ENCODE measurements at regions not wholly inside any gene's neighbourhood (a gene's known extent, or its start where the extent isn't known, plus 50 kb on each side); places are given as distances from the start of the nearest gene placed in this dataset.
A peak's percentile ranks its signal among the peaks of the same experiment; 100 is the strongest.

DNA sequence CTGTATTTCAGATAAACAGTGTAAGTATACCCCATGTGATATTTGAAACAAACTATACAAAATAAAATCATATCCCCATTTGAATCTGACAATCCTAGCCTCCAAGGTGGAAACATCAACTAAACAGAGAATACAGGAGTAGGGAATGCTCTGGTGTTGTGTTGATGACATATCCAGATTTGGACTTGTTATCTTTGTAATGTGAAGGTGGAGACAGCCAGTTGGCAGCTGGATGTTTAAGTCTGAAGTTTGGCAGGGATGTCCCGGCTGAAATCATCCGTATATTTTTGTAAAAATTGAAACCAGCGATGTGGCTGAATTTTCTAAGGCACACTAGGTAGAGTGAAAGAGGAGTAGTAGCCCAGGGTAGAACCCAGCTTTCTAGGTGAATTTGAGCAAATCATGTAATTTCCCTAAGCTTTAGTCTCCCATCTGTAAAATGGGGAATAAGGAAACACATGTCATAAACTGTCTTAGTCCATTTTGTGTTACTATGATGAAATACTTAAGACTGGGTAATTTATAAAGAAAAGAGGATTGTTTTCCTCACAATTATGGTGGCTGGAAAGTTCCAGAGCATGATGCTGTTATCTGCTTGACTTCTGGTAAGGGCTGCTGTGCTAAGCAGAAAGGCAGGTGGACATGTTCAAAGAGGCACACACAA, 246.6 kb upstream of the APCDD1 start:
- H3K79me2 ChIP-seq (ENCODE audit: insufficient read depth, low read length) = no peaks in the 10 kb centered on the region
- H3K4me1 ChIP-seq (ENCODE audit: insufficient read depth, low read length) = no peaks in the 10 kb centered on the region
- TF ChIP-seq, protein P1, sequence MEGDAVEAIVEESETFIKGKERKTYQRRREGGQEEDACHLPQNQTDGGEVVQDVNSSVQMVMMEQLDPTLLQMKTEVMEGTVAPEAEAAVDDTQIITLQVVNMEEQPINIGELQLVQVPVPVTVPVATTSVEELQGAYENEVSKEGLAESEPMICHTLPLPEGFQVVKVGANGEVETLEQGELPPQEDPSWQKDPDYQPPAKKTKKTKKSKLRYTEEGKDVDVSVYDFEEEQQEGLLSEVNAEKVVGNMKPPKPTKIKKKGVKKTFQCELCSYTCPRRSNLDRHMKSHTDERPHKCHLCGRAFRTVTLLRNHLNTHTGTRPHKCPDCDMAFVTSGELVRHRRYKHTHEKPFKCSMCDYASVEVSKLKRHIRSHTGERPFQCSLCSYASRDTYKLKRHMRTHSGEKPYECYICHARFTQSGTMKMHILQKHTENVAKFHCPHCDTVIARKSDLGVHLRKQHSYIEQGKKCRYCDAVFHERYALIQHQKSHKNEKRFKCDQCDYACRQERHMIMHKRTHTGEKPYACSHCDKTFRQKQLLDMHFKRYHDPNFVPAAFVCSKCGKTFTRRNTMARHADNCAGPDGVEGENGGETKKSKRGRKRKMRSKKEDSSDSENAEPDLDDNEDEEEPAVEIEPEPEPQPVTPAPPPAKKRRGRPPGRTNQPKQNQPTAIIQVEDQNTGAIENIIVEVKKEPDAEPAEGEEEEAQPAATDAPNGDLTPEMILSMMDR (IDR thresholded peaks at IDR 0.05; ENCODE audit: extremely low read depth, low read depth, low read length) = no peak
- no peak overlapping the region for H3K4me2 ChIP-seq (ENCODE audit: insufficient read depth, low read length)
- no peak for DNase-seq (ENCODE audit: insufficient read length, low spot score, missing footprints)
- no peaks in the 10 kb centered on the region for H3K9me3 ChIP-seq (ENCODE audit: low read depth, low read length)
- no peak overlapping the region for H3K27ac ChIP-seq (ENCODE audit: low read depth, low read length)
- H2AFZ ChIP-seq (ENCODE audit: low read length) = no peak overlapping the region
- H3K36me3 ChIP-seq (ENCODE audit: insufficient read depth, low read length) = no peaks in the 10 kb centered on the region
- H4K20me1 ChIP-seq (ENCODE audit: insufficient read depth, low read length) = no peaks in the 10 kb centered on the region
- H3K27me3 ChIP-seq (ENCODE audit: insufficient read depth, low read length) = peaks cover 5% of the 10 kb centered on the region
- H3K4me3 ChIP-seq (ENCODE audit: insufficient read depth, low read length) = no peak overlapping the region

DNA sequence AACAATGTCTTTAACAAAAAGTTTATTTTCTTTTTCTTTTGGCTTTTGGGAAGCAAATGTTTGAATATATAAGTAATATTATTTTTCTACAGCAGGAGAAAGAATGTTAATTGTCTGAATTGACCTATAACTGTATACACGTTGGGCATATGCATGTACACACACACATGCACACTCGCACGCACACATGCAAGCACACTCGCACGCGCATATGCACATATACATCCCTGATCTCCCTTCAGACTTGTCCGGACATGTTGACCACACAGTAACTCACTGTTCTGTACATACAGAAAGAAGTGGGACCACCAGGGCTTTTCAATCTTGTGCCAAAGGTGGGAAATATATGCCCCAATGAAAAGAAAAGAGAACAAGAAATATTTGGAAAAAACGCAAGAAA, 245.1 kb upstream of the APCDD1 start:
- no peaks in the 10 kb centered on the region for H4K20me1 ChIP-seq (ENCODE audit: insufficient read depth, low read length)
- no peaks in the 10 kb centered on the region for H3K79me2 ChIP-seq (ENCODE audit: insufficient read depth, low read length)
- TF ChIP-seq, protein P1 (IDR thresholded peaks at IDR 0.05; ENCODE audit: extremely low read depth, low read depth, low read length) = no peak
- H3K27ac ChIP-seq (ENCODE audit: low read depth, low read length) = no peak overlapping the region
- H3K36me3 ChIP-seq (ENCODE audit: insufficient read depth, low read length) = no peaks in the 10 kb centered on the region
- no peaks in the 10 kb centered on the region for H3K9me3 ChIP-seq (ENCODE audit: low read depth, low read length)
- H3K4me1 ChIP-seq (ENCODE audit: insufficient read depth, low read length) = no peaks in the 10 kb centered on the region
- no peak overlapping the region for H2AFZ ChIP-seq (ENCODE audit: low read length)
- H3K4me3 ChIP-seq (ENCODE audit: insufficient read depth, low read length) = no peak overlapping the region
- peaks cover 5% of the 10 kb centered on the region for H3K27me3 ChIP-seq (ENCODE audit: insufficient read depth, low read length)
- no peak for DNase-seq (ENCODE audit: insufficient read length, low spot score, missing footprints)
- no peak overlapping the region for H3K4me2 ChIP-seq (ENCODE audit: insufficient read depth, low read length)

DNA sequence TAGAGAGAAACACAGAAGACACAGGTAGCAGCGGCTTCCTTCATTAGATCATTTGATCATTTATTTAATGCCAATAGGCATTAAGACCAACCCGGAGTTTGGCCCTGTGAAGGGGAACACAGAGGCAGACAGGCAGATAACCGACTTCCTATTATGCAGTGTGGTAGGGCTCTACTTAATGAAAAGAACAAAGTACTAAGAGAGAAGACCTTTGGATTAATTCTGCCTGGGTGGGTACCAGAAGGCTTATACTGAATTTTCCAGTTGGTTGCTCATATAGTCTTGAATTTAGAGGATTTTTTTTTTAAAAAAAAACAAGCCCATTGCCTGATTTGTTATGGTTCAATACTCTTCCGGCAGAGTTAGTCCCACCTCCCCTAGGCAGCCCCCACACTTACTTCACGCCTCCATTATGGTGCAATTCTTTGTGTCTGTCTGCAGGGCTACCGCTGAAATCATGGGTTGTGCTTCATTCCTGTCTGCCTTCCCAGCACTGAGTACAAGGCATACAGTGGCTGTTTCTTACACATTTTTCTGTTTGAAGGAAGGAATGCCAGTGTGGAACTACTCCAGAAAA, 244.3 kb upstream of the APCDD1 start:
- Histone ChIP-seq H3K4me1 (ENCODE audit: insufficient read depth, low read length) (no peaks in the 10 kb centered on the region), H3K4me3 (ENCODE audit: insufficient read depth, low read length) (no peak overlapping the region), H3K27ac (ENCODE audit: low read depth, low read length) (no peak overlapping the region), H3K9me3 (ENCODE audit: low read depth, low read length) (no peaks in the 10 kb centered on the region), H3K36me3 (ENCODE audit: insufficient read depth, low read length) (no peaks in the 10 kb centered on the region), H3K27me3 (ENCODE audit: insufficient read depth, low read length) (peaks cover under 1% of the 10 kb centered on the region), H3K79me2 (ENCODE audit: insufficient read depth, low read length) (no peaks in the 10 kb centered on the region), H2AFZ (ENCODE audit: low read length) (no peak overlapping the region), H4K20me1 (ENCODE audit: insufficient read depth, low read length) (no peaks in the 10 kb centered on the region), H3K4me2 (ENCODE audit: insufficient read depth, low read length) (no peak overlapping the region)
- no peak for DNase-seq (ENCODE audit: insufficient read length, low spot score, missing footprints)
- TF ChIP-seq, protein P1 (IDR thresholded peaks at IDR 0.05; ENCODE audit: extremely low read depth, low read depth, low read length) = no peak

DNA sequence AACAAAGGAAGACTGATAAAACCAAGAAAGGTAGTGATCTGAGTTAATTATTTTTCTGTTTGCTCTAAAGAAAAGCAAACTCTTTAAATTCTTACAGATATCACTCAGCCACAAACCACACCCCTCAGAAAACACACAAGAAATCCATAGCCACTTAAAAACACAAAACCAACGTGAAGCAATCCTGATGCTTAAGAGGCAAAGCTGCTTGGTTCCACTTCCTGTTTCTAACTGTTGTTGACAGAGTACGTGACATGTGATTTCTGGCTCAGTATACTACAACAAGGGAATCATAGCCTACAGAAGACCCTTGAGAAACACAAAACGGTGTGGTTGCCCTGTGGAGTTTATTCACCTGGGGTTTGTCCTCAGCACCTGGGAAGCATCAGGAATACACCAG, 240.9 kb upstream of the APCDD1 start:
- H3K27ac ChIP-seq (ENCODE audit: low read depth, low read length) = no peak overlapping the region
- H3K9me3 ChIP-seq (ENCODE audit: low read depth, low read length) = no peaks in the 10 kb centered on the region
- no peaks in the 10 kb centered on the region for H4K20me1 ChIP-seq (ENCODE audit: insufficient read depth, low read length)
- H3K79me2 ChIP-seq (ENCODE audit: insufficient read depth, low read length) = no peaks in the 10 kb centered on the region
- peaks cover 4% of the 10 kb centered on the region for H3K27me3 ChIP-seq (ENCODE audit: insufficient read depth, low read length)
- peak overlapping the region; percentile 37 for H2AFZ ChIP-seq (ENCODE audit: low read length)
- DNase-seq (ENCODE audit: insufficient read length, low spot score, missing footprints) = no peak
- no peak overlapping the region for H3K4me2 ChIP-seq (ENCODE audit: insufficient read depth, low read length)
- no peak overlapping the region for H3K4me3 ChIP-seq (ENCODE audit: insufficient read depth, low read length)
- TF ChIP-seq, protein P1 (IDR thresholded peaks at IDR 0.05; ENCODE audit: extremely low read depth, low read depth, low read length) = no peak
- H3K36me3 ChIP-seq (ENCODE audit: insufficient read depth, low read length) = no peaks in the 10 kb centered on the region
- H3K4me1 ChIP-seq (ENCODE audit: insufficient read depth, low read length) = no peaks in the 10 kb centered on the region

Measured in osteoblast (primary cell).